B cell (primary cell): ENCODE measurements at regions not wholly inside any gene's neighbourhood (a gene's known extent, or its start where the extent isn't known, plus 50 kb on each side); places are given as distances from the start of the nearest gene placed in this dataset.
"Not testable (repeated sequence)": the region's sequence is repeated elsewhere in the genome, so short reads cannot be mapped to it uniquely, and the experiment has no call there.

ENCODE experiments used
- ATAC-seq: fragments of 200-7000 bp; cut with Tn5 transposase; one replicate; pipeline ENCODE4 v1.10.0; 2021; ENCODE audit warnings: low read depth, mild to moderate bottlenecking, moderate number of reproducible peaks, moderate library complexity
- CTCF ChIA-PET: fragments of 350-600 bp; sonication (Branson Sonifier 250); formaldehyde crosslinking; loops from one replicate; lab custom pipeline; 2021; ENCODE audit warnings: antibody characterized with exemption, inconsistent platforms; lab: Charles Lee
- POLR2A ChIA-PET: fragments of 350-600 bp; sonication (Branson Sonifier 250); formaldehyde crosslinking; loops from one replicate; lab custom pipeline; 2021; ENCODE audit warnings: antibody characterized with exemption; lab: Charles Lee
- DNase-seq: peaks from one replicate; pipeline ENCODE4 v3.0.0; 2013
- H2AFZ ChIP-seq: 2 replicates; pipeline ENCODE4 v1.6.1; 2012; ENCODE audit warnings: mild to moderate bottlenecking, low read depth, low read length; ENCODE audit not compliant: insufficient read depth, poor library complexity, severe bottlenecking
- H3K27ac ChIP-seq, 2 donors: 1 replicate in 1 of 2; 2 replicates in 1 of 2; pipeline ENCODE4 v1.5.1; 2012 to 2013; ENCODE audit warnings: low read length in 2 of 2, mild to moderate bottlenecking in 2 of 2, moderate library complexity in 1 of 2
- H3K27me3 ChIP-seq, 4 experiments: fragments of 200-600 bp in 1 of 4; sonication (generic) in 1 of 4; replicated peaks in 1 of 4; 1 replicate in 2 of 4; 2 replicates in 2 of 4; pipeline versions ENCODE4 v1.6.1 to v1.7.0; 2013 to 2016; ENCODE audit warnings: low read length in 3 of 4, mild to moderate bottlenecking in 2 of 4, mixed read lengths in 1 of 4, moderate library complexity in 1 of 4; ENCODE audit not compliant: insufficient read depth in 4 of 4, control insufficient read depth in 3 of 4; ENCODE audit errors: control extremely low read depth in 1 of 4
- H3K36me3 ChIP-seq, 2 experiments: replicated peaks in 1 of 2; 1 replicate in 1 of 2; 2 replicates in 1 of 2; pipeline versions ENCODE4 v1.6.1 to v1.7.1; 2013; ENCODE audit warnings: low read length in 1 of 2; ENCODE audit not compliant: insufficient read depth in 2 of 2, control insufficient read depth in 1 of 2; ENCODE audit errors: control extremely low read depth in 1 of 2, extremely low read depth in 1 of 2
- H3K4me1 ChIP-seq, 2 donors: fragments of 200-600 bp in 1 of 2; sonication (generic) in 1 of 2; 1 replicate in 1 of 2; 2 replicates in 1 of 2; pipeline versions ENCODE4 v1.5.1 to v1.6.1; 2013 to 2017; ENCODE audit warnings: low read length in 2 of 2; ENCODE audit not compliant: control insufficient read depth in 2 of 2, insufficient read depth in 2 of 2
- H3K4me2 ChIP-seq: replicated peaks from 2 replicates; pipeline ENCODE3; 2012; ENCODE audit warnings: mild to moderate bottlenecking, low read depth, low read length; ENCODE audit not compliant: poor library complexity, severe bottlenecking
- H3K4me3 ChIP-seq, 5 experiments: fragments of 200-600 bp in 1 of 5; sonication (generic) in 1 of 5; 1 replicate in 3 of 5; 2 replicates in 2 of 5; pipeline versions ENCODE4 v1.5.1 to v1.7.0; 2011 to 2016; ENCODE audit warnings: low read length in 4 of 5, mild to moderate bottlenecking in 4 of 5, low read depth in 2 of 5, control low read depth in 1 of 5, moderate library complexity in 1 of 5; ENCODE audit not compliant: insufficient read depth in 1 of 5; ENCODE audit errors: control extremely low read depth in 1 of 5, extremely low read depth in 1 of 5
- H3K79me2 ChIP-seq: fragments of 200-600 bp; sonication (generic); one replicate; pipeline ENCODE4 v1.6.0; 2016; ENCODE audit warnings: low read length; ENCODE audit not compliant: control insufficient read depth, insufficient read depth
- H3K9ac ChIP-seq: fragments of 200-600 bp; sonication (generic); 2 replicates; pipeline ENCODE4 v1.6.1; 2017; ENCODE audit warnings: mild to moderate bottlenecking, low read length, moderate library complexity
- H3K9me3 ChIP-seq, 3 donors: one replicate each; pipeline versions ENCODE4 v1.6.1 to v1.7.1; 2013; ENCODE audit warnings: low read length in 2 of 3; ENCODE audit not compliant: control insufficient read depth in 2 of 3, insufficient read depth in 1 of 3; ENCODE audit errors: control extremely low read depth in 1 of 3
- H4K20me1 ChIP-seq: 2 replicates; pipeline ENCODE4 v1.6.0; 2012; ENCODE audit warnings: mild to moderate bottlenecking, low read length; ENCODE audit not compliant: insufficient read depth, control insufficient read depth, poor library complexity, severe bottlenecking
- H3K27ac Mint-ChIP-seq: one replicate; pipeline ENCODE4 v1.8.0; 2021; ENCODE audit warnings: mixed read lengths
- H3K27me3 Mint-ChIP-seq: one replicate; pipeline ENCODE4 v1.8.0; 2021; ENCODE audit warnings: mixed read lengths
- H3K4me1 Mint-ChIP-seq: one replicate; pipeline ENCODE4 v1.8.0; 2021; ENCODE audit warnings: mixed read lengths
- H3K4me3 Mint-ChIP-seq: one replicate; pipeline ENCODE4 v1.8.0; 2021; ENCODE audit warnings: mixed read lengths
- H3K9me3 Mint-ChIP-seq: one replicate; pipeline ENCODE4 v1.8.0; 2022; ENCODE audit warnings: mixed read lengths; ENCODE audit not compliant: insufficient read depth
- EZH2 ChIP-seq: IDR thresholded peaks from 2 replicates; pipeline ENCODE4 v1.6.1; 2012; ENCODE audit warnings: borderline replicate concordance, low read depth, mild to moderate bottlenecking, moderate library complexity, low read length; ENCODE audit not compliant: insufficient read depth, poor library complexity, severe bottlenecking
- WGBS: methylation state at CpG from one replicate; pipeline ENCODE4 v1.1.5; 2013; ENCODE audit warnings: missing lambda C conversion rate; ENCODE audit not compliant: insufficient coverage; 5-methylcytosine and 5-hydroxymethylcytosine counted together
- intact Hi-C: fragments of 100-400 bp; cut with micrococcal nuclease; formaldehyde crosslinking; loops from one replicate; pipeline ENCODE4 v1.10.0; 2022
- TF ChIP-seq, protein P1 (sequence below): fragments of 200-600 bp; IDR thresholded peaks from one replicate; pipeline ENCODE4 v1.8.0; 2022; ENCODE audit warnings: antibody characterized with exemption, mild to moderate bottlenecking

DNA sequence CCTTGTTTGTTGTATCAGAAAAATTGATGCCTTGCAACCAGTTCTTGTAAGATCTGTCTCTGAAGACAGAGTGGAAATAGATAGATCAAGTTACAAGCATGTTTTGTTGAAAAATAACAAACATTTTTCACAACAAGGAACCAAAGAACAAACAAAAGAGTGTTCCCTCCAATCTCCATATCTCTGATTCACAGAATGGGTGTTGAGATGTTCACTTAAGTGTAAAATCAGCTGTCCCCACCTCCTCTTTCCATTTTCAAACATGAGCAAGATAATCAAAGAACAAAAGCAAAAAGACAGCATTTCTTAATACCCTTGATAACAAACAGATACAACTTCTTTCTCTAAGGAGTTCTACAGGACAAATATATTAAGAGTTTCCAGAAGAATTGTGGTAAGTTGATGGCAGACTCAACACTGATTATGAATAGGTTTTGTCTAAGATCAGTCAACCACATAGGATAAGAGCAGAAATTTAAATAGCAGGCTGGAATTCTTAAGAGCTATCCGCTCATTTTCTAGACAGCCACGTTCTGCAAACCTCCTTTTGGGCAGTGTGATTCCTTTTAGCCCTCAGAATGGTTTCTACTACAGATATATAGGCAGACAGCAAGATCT lies 970.9 kb upstream of the AUTS2 start:
- Histone ChIP-seq H3K4me3 (no peak overlapping the region), H4K20me1 (no peaks in the 10 kb centered on the region), H3K79me2 (no peaks in the 10 kb centered on the region), H3K4me2 (no peak overlapping the region), H3K27ac (no peak overlapping the region), H2AFZ (no peak overlapping the region), H3K9me3 (no peaks in the 10 kb centered on the region), H3K36me3 (no peaks in the 10 kb centered on the region), H3K9ac (no peak overlapping the region), H3K27me3 (no peaks in the 10 kb centered on the region), H3K4me1 (no peaks in the 10 kb centered on the region)
- no peaks in the 10 kb centered on the region for H3K27me3 Mint-ChIP-seq
- no peak for DNase-seq
- intact Hi-C loops: no loop called here
- ATAC-seq: no peak
- ChIA-PET POLR2A (no interaction called here), CTCF (no interaction called here)
- 57% methylated on average over 2 of the region's 2 CpGs for WGBS
- no peaks in the 10 kb centered on the region for H3K4me1 Mint-ChIP-seq
- H3K27ac Mint-ChIP-seq: no peak overlapping the region
- TF ChIP-seq, protein P1, sequence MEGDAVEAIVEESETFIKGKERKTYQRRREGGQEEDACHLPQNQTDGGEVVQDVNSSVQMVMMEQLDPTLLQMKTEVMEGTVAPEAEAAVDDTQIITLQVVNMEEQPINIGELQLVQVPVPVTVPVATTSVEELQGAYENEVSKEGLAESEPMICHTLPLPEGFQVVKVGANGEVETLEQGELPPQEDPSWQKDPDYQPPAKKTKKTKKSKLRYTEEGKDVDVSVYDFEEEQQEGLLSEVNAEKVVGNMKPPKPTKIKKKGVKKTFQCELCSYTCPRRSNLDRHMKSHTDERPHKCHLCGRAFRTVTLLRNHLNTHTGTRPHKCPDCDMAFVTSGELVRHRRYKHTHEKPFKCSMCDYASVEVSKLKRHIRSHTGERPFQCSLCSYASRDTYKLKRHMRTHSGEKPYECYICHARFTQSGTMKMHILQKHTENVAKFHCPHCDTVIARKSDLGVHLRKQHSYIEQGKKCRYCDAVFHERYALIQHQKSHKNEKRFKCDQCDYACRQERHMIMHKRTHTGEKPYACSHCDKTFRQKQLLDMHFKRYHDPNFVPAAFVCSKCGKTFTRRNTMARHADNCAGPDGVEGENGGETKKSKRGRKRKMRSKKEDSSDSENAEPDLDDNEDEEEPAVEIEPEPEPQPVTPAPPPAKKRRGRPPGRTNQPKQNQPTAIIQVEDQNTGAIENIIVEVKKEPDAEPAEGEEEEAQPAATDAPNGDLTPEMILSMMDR: no peak
- no peak for TF ChIP-seq EZH2
- H3K9me3 Mint-ChIP-seq: peaks cover 5% of the 10 kb centered on the region
- H3K4me3 Mint-ChIP-seq: no peak overlapping the region

DNA sequence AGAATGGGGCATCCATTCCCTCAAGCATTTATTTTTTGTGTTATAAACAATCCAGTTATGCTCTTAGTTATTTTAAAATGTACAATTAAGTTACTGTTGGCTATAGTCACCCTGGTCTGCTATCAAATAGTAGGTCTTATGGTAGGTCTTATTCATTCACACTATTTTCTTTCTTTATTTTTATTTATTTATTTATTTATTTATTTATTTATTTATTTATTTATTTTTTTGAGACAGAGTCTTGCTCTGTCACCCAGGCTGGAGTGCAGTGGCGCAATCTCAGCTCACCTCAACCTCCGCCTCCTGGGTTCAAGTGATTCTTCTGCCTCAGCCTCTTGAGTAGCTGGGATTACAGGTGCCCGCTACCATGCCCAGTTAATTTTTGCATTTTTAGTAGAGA lies 967.4 kb upstream of the AUTS2 start:
- H3K36me3 ChIP-seq, H2AFZ ChIP-seq, intact Hi-C loops, H3K9me3 ChIP-seq, H3K9me3 Mint-ChIP-seq, POLR2A ChIA-PET, H3K27ac ChIP-seq, ATAC-seq, H3K4me1 ChIP-seq, CTCF ChIA-PET, H3K27me3 Mint-ChIP-seq, H3K79me2 ChIP-seq, H3K9ac ChIP-seq, H3K4me1 Mint-ChIP-seq, H3K4me2 ChIP-seq, H3K4me3 ChIP-seq, H3K27me3 ChIP-seq, H3K4me3 Mint-ChIP-seq, H4K20me1 ChIP-seq, DNase-seq, H3K27ac Mint-ChIP-seq: not testable (repeated sequence)
- no CpG with 5 or more reads among the region's 3 CpGs for WGBS
